GM10248 (cell line): ENCODE measurements at regions not wholly inside any gene's neighbourhood (a gene's known extent, or its start where the extent isn't known, plus 50 kb on each side); places are given as distances from the start of the nearest gene placed in this dataset.

Source experiments
- CTCF ChIA-PET: fragments of 300-600 bp; sonication (Branson Sonifier 250); formaldehyde crosslinking; extraction: SDS; loops from one replicate; lab custom pipeline; 2021; ENCODE audit warnings: antibody characterized with exemption; lab: Yijun Ruan, JAX
- POLR2A ChIA-PET: fragments of 350-650 bp; sonication (Branson Sonifier 250); formaldehyde crosslinking; extraction: SDS; loops from one replicate; lab custom pipeline; 2020; ENCODE audit warnings: antibody characterized with exemption; lab: Yijun Ruan, JAX
- DNase-seq: peaks from one replicate; pipeline ENCODE4 v3.0.0; 2012; ENCODE audit errors: extremely low spot score
- CTCF ChIP-seq: IDR thresholded peaks from 2 replicates; pipeline ENCODE4 v1.5.1; 2012; ENCODE audit warnings: mild to moderate bottlenecking, low read depth; ENCODE audit errors: extremely low read depth, missing control alignments, control extremely low read depth

GRCh38 chr7:433558-433957 lies 86.1 kb downstream of the PDGFA start:
- no peak for TF ChIP-seq CTCF
- ChIA-PET CTCF (no interaction called here), POLR2A (no interaction called here)
- DNase-seq = no peak

- ChIA-PET CTCF (no interaction called here), POLR2A (no interaction called here)
- TF ChIP-seq CTCF = no peak
- no peak for DNase-seq
Measured at GRCh38 chr7:434891-435629, 84.6 kb downstream of the PDGFA start.

DNA sequence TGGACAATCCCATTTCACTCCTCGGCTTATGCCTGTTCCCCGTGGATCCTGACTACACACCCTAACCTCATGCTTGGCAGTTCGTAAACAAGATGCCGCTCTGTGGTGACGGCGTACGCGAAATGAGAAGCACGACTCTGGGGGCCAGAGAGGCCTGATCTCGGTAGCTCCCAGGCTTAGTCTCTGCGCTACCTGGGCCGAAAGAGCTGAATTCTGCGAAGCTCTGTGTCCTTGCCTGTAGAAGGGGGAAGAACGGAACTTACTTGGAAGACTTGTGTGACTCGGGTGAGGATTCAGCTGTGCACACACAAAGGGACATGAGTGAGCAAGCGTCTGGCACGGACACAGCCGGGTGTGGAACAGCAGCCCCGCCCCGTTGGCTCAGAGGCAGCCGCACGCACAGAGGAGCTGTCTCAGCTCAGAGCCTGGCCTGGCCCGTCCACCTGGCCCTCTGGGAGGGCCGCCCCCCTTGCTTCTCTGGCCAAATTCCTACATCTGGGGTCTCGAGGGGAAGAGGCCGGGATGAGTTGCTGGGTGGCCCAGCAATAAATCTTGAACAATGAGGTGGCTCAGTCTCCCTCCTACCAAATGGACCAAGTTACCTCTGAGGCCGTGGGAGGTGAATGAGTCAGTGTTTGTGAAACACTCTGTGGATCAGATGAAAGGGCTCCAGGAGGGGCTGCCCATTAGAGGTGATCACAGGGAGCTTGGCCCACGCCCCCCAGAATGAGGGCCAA lies 83.8 kb downstream of the PDGFA start:
- POLR2A ChIA-PET = no interaction called here
- CTCF ChIA-PET = no interaction called here
- DNase-seq = no peak
- TF ChIP-seq CTCF = no peak

- ChIA-PET CTCF (no interaction called here), POLR2A (no interaction called here)
- DNase-seq = no peak
- no peak for TF ChIP-seq CTCF
Measured at GRCh38 chr7:436367-437128, 83.1 kb downstream of the PDGFA start.

GRCh38 chr7:437329-438251 lies 82.1 kb downstream of the PDGFA start:
- no peak for DNase-seq
- ChIA-PET POLR2A (interaction anchor here (0.5 kb wide), 1 partner anchor 129 kb away, joined by 3 read pairs; no protein-coding TSS in a partner anchor), CTCF (no interaction called here)
- TF ChIP-seq CTCF = no peak
